SK-N-SH treated with all-trans-retinoic acid at 6 μM for 48 hours (cell line): ENCODE measurements at regions not wholly inside any gene's neighbourhood (a gene's known extent, or its start where the extent isn't known, plus 50 kb on each side); places are given as distances from the start of the nearest gene placed in this dataset.

Source experiments
- ATAC-seq: fragments of 200-7000 bp; cut with Tn5 transposase; 3 replicates; pipeline ENCODE4 v1.9.1; 2020; ENCODE audit warnings: mild to moderate bottlenecking, moderate library complexity
- ARNTL ChIP-seq: fragments of 450-650 bp; formaldehyde crosslinking; IDR thresholded peaks from 2 replicates; pipeline ENCODE4 v1.5.0; 2020; ENCODE audit warnings: low read depth, mild to moderate bottlenecking, moderate library complexity, borderline replicate concordance
- BACH2 ChIP-seq: fragments of 250-450 bp; sonication (Bioruptor Pico); IDR thresholded peaks from 2 replicates; pipeline ENCODE4 v1.9.0; 2021; ENCODE audit warnings: mild to moderate bottlenecking, borderline replicate concordance
- CREB5 ChIP-seq: fragments of 250-450 bp; sonication (Bioruptor Pico); IDR thresholded peaks from 2 replicates; pipeline ENCODE4 v1.5.1; 2020; ENCODE audit warnings: low read depth, mild to moderate bottlenecking, moderate library complexity
- CSDC2 ChIP-seq: fragments of 250-450 bp; sonication (Bioruptor Pico); IDR thresholded peaks from 2 replicates; pipeline ENCODE4 v1.5.0; 2020; ENCODE audit warnings: mild to moderate bottlenecking, moderate library complexity
- CSRNP3 ChIP-seq: fragments of 250-450 bp; sonication (Bioruptor Pico); IDR thresholded peaks from 2 replicates; pipeline ENCODE4 v1.5.1; 2021; ENCODE audit warnings: mild to moderate bottlenecking, moderate library complexity
- ESRRG ChIP-seq: fragments of 250-450 bp; sonication (Bioruptor Pico); IDR thresholded peaks from 2 replicates; pipeline ENCODE4 v1.6.1; 2021; ENCODE audit warnings: mild to moderate bottlenecking
- GLIS3 ChIP-seq: fragments of 250-450 bp; sonication (Bioruptor Pico); IDR thresholded peaks from 2 replicates; pipeline ENCODE4 v1.5.0; 2020; ENCODE audit warnings: mild to moderate bottlenecking, moderate library complexity
- ISL1 ChIP-seq: fragments of 250-450 bp; sonication (Bioruptor Pico); IDR thresholded peaks from 2 replicates; pipeline ENCODE4 v2.1.2; 2022; ENCODE audit warnings: mild to moderate bottlenecking, moderate library complexity
- OSR1 ChIP-seq: fragments of 250-450 bp; sonication (Bioruptor Pico); IDR thresholded peaks from 2 replicates; pipeline ENCODE4 v1.8.0; 2022; ENCODE audit warnings: moderate library complexity, mild to moderate bottlenecking, inconsistent platforms
- PATZ1 ChIP-seq: fragments of 250-450 bp; sonication (Bioruptor Pico); IDR thresholded peaks from 2 replicates; pipeline ENCODE4 v1.8.0; 2020; ENCODE audit warnings: mild to moderate bottlenecking, moderate library complexity, borderline replicate concordance
- POU6F1 ChIP-seq: fragments of 250-450 bp; sonication (Bioruptor Pico); IDR thresholded peaks from 2 replicates; pipeline ENCODE4 v1.8.0; 2021; ENCODE audit warnings: low read depth, mild to moderate bottlenecking, moderate library complexity, borderline replicate concordance
- PPARA ChIP-seq: fragments of 250-450 bp; sonication (Bioruptor Pico); IDR thresholded peaks from 2 replicates; pipeline ENCODE4 v1.5.0; 2020; ENCODE audit warnings: mild to moderate bottlenecking, borderline replicate concordance
- RARB ChIP-seq: fragments of 250-450 bp; sonication (Bioruptor Pico); IDR thresholded peaks from 2 replicates; pipeline ENCODE4 v1.8.0; 2021; ENCODE audit warnings: mild to moderate bottlenecking, moderate library complexity
- SNAI2 ChIP-seq: fragments of 250-450 bp; sonication (Bioruptor Pico); IDR thresholded peaks from 2 replicates; pipeline ENCODE4 v1.5.0; 2020; ENCODE audit warnings: mild to moderate bottlenecking, moderate library complexity
- TCF4 ChIP-seq: fragments of 250-450 bp; sonication (Bioruptor Pico); IDR thresholded peaks from 2 replicates; pipeline ENCODE4 v1.8.0; 2021; ENCODE audit warnings: mild to moderate bottlenecking, moderate library complexity, borderline replicate concordance
- TOX ChIP-seq: fragments of 250-450 bp; sonication (Bioruptor Pico); IDR thresholded peaks from 2 replicates; pipeline ENCODE4 v1.8.0; 2021; ENCODE audit warnings: mild to moderate bottlenecking, moderate library complexity, borderline replicate concordance
- TSHZ2 ChIP-seq: fragments of 250-450 bp; sonication (Bioruptor Pico); IDR thresholded peaks from 2 replicates; pipeline ENCODE4 v1.5.0; 2020; ENCODE audit warnings: mild to moderate bottlenecking, moderate library complexity
- ZC3H10 ChIP-seq: fragments of 250-450 bp; sonication (Bioruptor Pico); IDR thresholded peaks from 2 replicates; pipeline ENCODE4 v1.5.1; 2021; ENCODE audit warnings: mild to moderate bottlenecking, moderate library complexity
- ZFP3 ChIP-seq: fragments of 250-450 bp; sonication (Bioruptor Pico); IDR thresholded peaks from 2 replicates; pipeline ENCODE4 v1.5.0; 2020; ENCODE audit warnings: mild to moderate bottlenecking, moderate library complexity
- ZFP30 ChIP-seq: fragments of 450-650 bp; formaldehyde crosslinking; IDR thresholded peaks from 2 replicates; pipeline ENCODE4 v1.5.0; 2022; ENCODE audit warnings: mild to moderate bottlenecking, moderate library complexity
- ZNF565 ChIP-seq: fragments of 450-650 bp; formaldehyde crosslinking; conservative IDR thresholded peaks from 2 replicates; pipeline ENCODE4 v1.5.0; 2020; ENCODE audit warnings: low read depth, mild to moderate bottlenecking, moderate library complexity
- ZNF70 ChIP-seq: fragments of 450-650 bp; formaldehyde crosslinking; IDR thresholded peaks from 2 replicates; pipeline ENCODE4 v1.5.0; 2020; ENCODE audit warnings: mild to moderate bottlenecking, moderate library complexity
- ZNF8 ChIP-seq: fragments of 450-650 bp; formaldehyde crosslinking; IDR thresholded peaks from 2 replicates; pipeline ENCODE4 v1.5.0; 2020; ENCODE audit warnings: mild to moderate bottlenecking, moderate library complexity

GRCh38 chr5:111993242-111993641, 236.2 kb upstream of the NREP start:
- TF ChIP-seq OSR1 (CRISPR knock-in tag): no peak
- TF ChIP-seq ZFP30 (CRISPR knock-in tag): no peak
- TF ChIP-seq PPARA (CRISPR knock-in tag): no peak
- TF ChIP-seq, all 23 proteins: peak for 0
- ATAC-seq: no peak

- peak; percentile 50; the same call in 1 of the 2 replicates for TF ChIP-seq RARB (CRISPR knock-in tag)
- no peak for TF ChIP-seq ZNF70 (CRISPR knock-in tag)
- TF ChIP-seq ESRRG: no peak
- no peak; the same call in 1 of the 2 replicates for TF ChIP-seq ZC3H10 (CRISPR knock-in tag)
- TF ChIP-seq CSRNP3 (CRISPR knock-in tag): peak; percentile 78; the same call in 1 of the 2 replicates
- no peak for TF ChIP-seq OSR1 (CRISPR knock-in tag)
- no peak for TF ChIP-seq TSHZ2
- TF ChIP-seq ISL1 (CRISPR knock-in tag): peak; percentile 92
- TF ChIP-seq BACH2 (CRISPR knock-in tag): no peak
- TF ChIP-seq SNAI2 (CRISPR knock-in tag): no peak
- peak; percentile 48; the same call in 1 of the 2 replicates for TF ChIP-seq PATZ1 (CRISPR knock-in tag)
- TF ChIP-seq CSDC2 (CRISPR knock-in tag): no peak
- peak; percentile 84 for TF ChIP-seq CREB5 (CRISPR knock-in tag)
- no peak for TF ChIP-seq ARNTL (CRISPR knock-in tag)
- TF ChIP-seq ZNF565: no peak
- 0 out of 2 replicates have a peak, but pooled peaks have one; percentile 43 for TF ChIP-seq ZFP3 (CRISPR knock-in tag)
- TF ChIP-seq TCF4 (CRISPR knock-in tag): peak; percentile 16; the same call in 1 of the 2 replicates
- TF ChIP-seq ZFP30 (CRISPR knock-in tag): no peak
- no peak for TF ChIP-seq ZNF8 (CRISPR knock-in tag)
- no peak for TF ChIP-seq PPARA (CRISPR knock-in tag)
- TF ChIP-seq TOX (CRISPR knock-in tag): peak; percentile 45
- TF ChIP-seq GLIS3 (CRISPR knock-in tag): no peak
- no peak for TF ChIP-seq POU6F1 (CRISPR knock-in tag)
- TF ChIP-seq, all 23 proteins: peak for 8
- peak; percentile 97 for ATAC-seq
Measured at GRCh38 chr5:111984044-111984443, 227.1 kb upstream of the NREP start.

- no peak for ATAC-seq
- TF ChIP-seq ZFP3 (CRISPR knock-in tag) (peak; percentile 4; the same call in 1 of the 2 replicates), ZNF565 (no peak), TOX (CRISPR knock-in tag) (no peak), CSDC2 (CRISPR knock-in tag) (peak; percentile 20; the same call in 1 of the 2 replicates)
Measured at GRCh38 chr5:111983459-111983858, 226.5 kb upstream of the NREP start.
